ENCODE measurements at regions not wholly inside any gene's neighbourhood (a gene's known extent, or its start where the extent isn't known, plus 50 kb on each side); places are given as distances from the start of the nearest gene placed in this dataset.
A peak's percentile ranks its signal among the peaks of the same experiment; 100 is the strongest.

DNA sequence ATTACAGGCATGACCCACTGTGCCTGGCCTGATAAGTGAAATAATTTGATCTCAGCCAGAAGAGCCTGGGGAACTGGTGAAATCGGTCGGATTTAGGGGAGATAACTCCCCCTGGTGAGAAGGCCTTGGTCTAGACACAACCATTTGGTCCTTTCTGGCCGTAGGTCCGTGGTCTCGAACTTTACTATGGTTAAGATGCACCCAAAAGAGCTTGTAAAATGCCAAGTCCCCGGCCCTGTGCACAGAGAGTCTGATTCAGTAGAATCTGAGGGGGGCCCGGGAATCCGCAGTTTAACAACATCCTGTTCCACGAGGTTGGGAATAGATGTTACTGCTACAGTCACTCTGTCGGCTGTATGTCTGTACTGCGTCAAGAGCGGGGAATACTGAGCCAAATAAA, 140.7 kb downstream of the C9orf50 start:
- TF ChIP-seq, protein P1, sequence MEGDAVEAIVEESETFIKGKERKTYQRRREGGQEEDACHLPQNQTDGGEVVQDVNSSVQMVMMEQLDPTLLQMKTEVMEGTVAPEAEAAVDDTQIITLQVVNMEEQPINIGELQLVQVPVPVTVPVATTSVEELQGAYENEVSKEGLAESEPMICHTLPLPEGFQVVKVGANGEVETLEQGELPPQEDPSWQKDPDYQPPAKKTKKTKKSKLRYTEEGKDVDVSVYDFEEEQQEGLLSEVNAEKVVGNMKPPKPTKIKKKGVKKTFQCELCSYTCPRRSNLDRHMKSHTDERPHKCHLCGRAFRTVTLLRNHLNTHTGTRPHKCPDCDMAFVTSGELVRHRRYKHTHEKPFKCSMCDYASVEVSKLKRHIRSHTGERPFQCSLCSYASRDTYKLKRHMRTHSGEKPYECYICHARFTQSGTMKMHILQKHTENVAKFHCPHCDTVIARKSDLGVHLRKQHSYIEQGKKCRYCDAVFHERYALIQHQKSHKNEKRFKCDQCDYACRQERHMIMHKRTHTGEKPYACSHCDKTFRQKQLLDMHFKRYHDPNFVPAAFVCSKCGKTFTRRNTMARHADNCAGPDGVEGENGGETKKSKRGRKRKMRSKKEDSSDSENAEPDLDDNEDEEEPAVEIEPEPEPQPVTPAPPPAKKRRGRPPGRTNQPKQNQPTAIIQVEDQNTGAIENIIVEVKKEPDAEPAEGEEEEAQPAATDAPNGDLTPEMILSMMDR (conservative IDR thresholded peaks at IDR 0.05 in 1 of 2, IDR thresholded peaks at IDR 0.05 in 1 of 2; ENCODE audit: low read depth in 1 of 2, low read length in 2 of 2), result peak; percentile 28 to 30
- TF ChIP-seq EZH2 (IDR thresholded peaks at IDR 0.05; ENCODE audit: low read length, missing control alignments), result no peak

Measured in fibroblast of lung (primary cell).